GM23248 (cell line): ENCODE measurements at regions not wholly inside any gene's neighbourhood (a gene's known extent, or its start where the extent isn't known, plus 50 kb on each side); places are given as distances from the start of the nearest gene placed in this dataset.

Experiments used
- EZH2 ChIP-seq: fragments of 200-600 bp; sonication (generic); IDR thresholded peaks from 2 replicates; pipeline ENCODE4 v1.6.1; 2018; ENCODE audit warnings: antibody characterized with exemption, mild to moderate bottlenecking; ENCODE audit not compliant: insufficient read depth, poor library complexity, severe bottlenecking
- EZH2phosphoT487 ChIP-seq: fragments of 200-600 bp; sonication (generic); IDR thresholded peaks from 2 replicates; pipeline ENCODE4 v1.6.1; 2018; ENCODE audit warnings: antibody characterized with exemption, moderate library complexity, mild to moderate bottlenecking, low read depth; ENCODE audit not compliant: insufficient read depth

DNA sequence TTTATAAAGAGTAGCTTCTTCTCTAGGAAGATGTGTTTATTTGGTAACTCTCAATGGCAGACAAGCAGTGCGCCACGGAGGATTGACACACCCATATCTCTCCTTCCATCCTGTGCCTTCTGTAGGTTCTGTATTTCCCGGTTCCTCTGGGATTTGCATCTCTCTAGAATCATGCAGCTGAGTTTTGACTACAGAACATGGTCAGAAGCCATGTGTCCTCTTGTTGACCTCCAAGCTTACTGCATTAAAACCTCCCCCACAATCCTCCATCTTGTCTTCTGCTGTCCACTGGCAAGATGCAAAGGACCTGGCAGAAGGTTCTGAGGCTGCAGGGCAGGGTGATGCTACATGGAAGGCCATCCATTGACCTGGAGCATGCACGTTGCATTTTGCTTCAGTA is 482.0 kb downstream of the DMRT2 start:
- TF ChIP-seq EZH2 (no peak), EZH2phosphoT487 (no peak)
